ENCODE measurements at regions not wholly inside any gene's neighbourhood (a gene's known extent, or its start where the extent isn't known, plus 50 kb on each side); places are given as distances from the start of the nearest gene placed in this dataset.

- H3K4me3 ChIP-seq (ENCODE audit: low read length), result no peak overlapping the region
- DNase-seq (ENCODE audit: low read depth, low spot score), result no peak
Observed at GRCh38 chr4:32147446-32148085, 1427.4 kb downstream of the PCDH7 start.

- no peak for DNase-seq (ENCODE audit: low read depth, low spot score)
- H3K4me3 ChIP-seq (ENCODE audit: low read length), result no peak overlapping the region
Observed at GRCh38 chr4:32148111-32148666, 1428.0 kb downstream of the PCDH7 start.

- no peak for DNase-seq (ENCODE audit: low read depth, low spot score)
- H3K4me3 ChIP-seq (ENCODE audit: low read length), result no peak overlapping the region
Observed at GRCh38 chr4:32158961-32159360, 1438.8 kb downstream of the PCDH7 start.

- no peak overlapping the region for H3K4me3 ChIP-seq (ENCODE audit: low read length)
- DNase-seq (ENCODE audit: low read depth, low spot score), result no peak
Observed at GRCh38 chr4:32161392-32161791, 1441.2 kb downstream of the PCDH7 start.

GRCh38 chr4:32163125-32163524 is 1443.0 kb downstream of the PCDH7 start:
- no peak overlapping the region for H3K4me3 ChIP-seq (ENCODE audit: low read length)
- no peak for DNase-seq (ENCODE audit: low read depth, low spot score)

GRCh38 chr4:32169841-32170240 is 1449.7 kb downstream of the PCDH7 start:
- H3K4me3 ChIP-seq (ENCODE audit: low read length), result no peak overlapping the region
- no peak for DNase-seq (ENCODE audit: low read depth, low spot score)

GRCh38 chr4:32172086-32172485 is 1451.9 kb downstream of the PCDH7 start:
- DNase-seq (ENCODE audit: low read depth, low spot score), result no peak
- H3K4me3 ChIP-seq (ENCODE audit: low read length), result no peak overlapping the region

- DNase-seq (ENCODE audit: low read depth, low spot score), result no peak
- no peak overlapping the region for H3K4me3 ChIP-seq (ENCODE audit: low read length)
Observed at GRCh38 chr4:32172761-32173160, 1452.6 kb downstream of the PCDH7 start.

- H3K4me3 ChIP-seq (ENCODE audit: low read length), result no peak overlapping the region
- no peak for DNase-seq (ENCODE audit: low read depth, low spot score)
Observed at GRCh38 chr4:32180086-32180485, 1459.9 kb downstream of the PCDH7 start.

GRCh38 chr4:32184186-32184585 is 1464.0 kb downstream of the PCDH7 start:
- no peak for DNase-seq (ENCODE audit: low read depth, low spot score)
- no peak overlapping the region for H3K4me3 ChIP-seq (ENCODE audit: low read length)

- no peak for DNase-seq (ENCODE audit: low read depth, low spot score)
- H3K4me3 ChIP-seq (ENCODE audit: low read length), result no peak overlapping the region
Observed at GRCh38 chr4:32189130-32189529, 1469.0 kb downstream of the PCDH7 start.

GRCh38 chr4:32189788-32190187 is 1469.6 kb downstream of the PCDH7 start:
- no peak overlapping the region for H3K4me3 ChIP-seq (ENCODE audit: low read length)

GRCh38 chr4:32191961-32192360 is 1471.8 kb downstream of the PCDH7 start:
- H3K4me3 ChIP-seq (ENCODE audit: low read length), result no peak overlapping the region
- DNase-seq (ENCODE audit: low read depth, low spot score), result no peak

More at GRCh38 chr4:32189788-32190187, 1469.6 kb downstream of the PCDH7 start:
- DNase-seq (ENCODE audit: low read depth, low spot score), result no peak

GRCh38 chr4:32192363-32192762 is 1472.2 kb downstream of the PCDH7 start:
- no peak overlapping the region for H3K4me3 ChIP-seq (ENCODE audit: low read length)
- DNase-seq (ENCODE audit: low read depth, low spot score), result no peak

GRCh38 chr4:32192991-32193390 is 1472.8 kb downstream of the PCDH7 start:
- DNase-seq (ENCODE audit: low read depth, low spot score), result no peak
- H3K4me3 ChIP-seq (ENCODE audit: low read length), result no peak overlapping the region

GRCh38 chr4:32196950-32197688 is 1477.0 kb downstream of the PCDH7 start:
- no peak for DNase-seq (ENCODE audit: low read depth, low spot score)
- no peak overlapping the region for H3K4me3 ChIP-seq (ENCODE audit: low read length)

GRCh38 chr4:32199639-32200038 is 1479.5 kb downstream of the PCDH7 start:
- no peak for DNase-seq (ENCODE audit: low read depth, low spot score)

GRCh38 chr4:32203340-32203739 is 1483.2 kb downstream of the PCDH7 start:
- DNase-seq (ENCODE audit: low read depth, low spot score), result no peak

More at GRCh38 chr4:32199639-32200038, 1479.5 kb downstream of the PCDH7 start:
- no peak overlapping the region for H3K4me3 ChIP-seq (ENCODE audit: low read length)

GRCh38 chr4:32206756-32207155 is 1486.6 kb downstream of the PCDH7 start:
- no peak overlapping the region for H3K4me3 ChIP-seq (ENCODE audit: low read length)
- no peak for DNase-seq (ENCODE audit: low read depth, low spot score)

More at GRCh38 chr4:32203340-32203739, 1483.2 kb downstream of the PCDH7 start:
- H3K4me3 ChIP-seq (ENCODE audit: low read length), result no peak overlapping the region

- no peak overlapping the region for H3K4me3 ChIP-seq (ENCODE audit: low read length)
- no peak for DNase-seq (ENCODE audit: low read depth, low spot score)
Observed at GRCh38 chr4:32207456-32207855, 1487.3 kb downstream of the PCDH7 start.
